Loucy (cell line): ENCODE measurements at regions not wholly inside any gene's neighbourhood (a gene's known extent, or its start where the extent isn't known, plus 50 kb on each side); places are given as distances from the start of the nearest gene placed in this dataset.

Source experiments
- H2AFZ ChIP-seq: fragments of 200-600 bp; sonication (generic); 2 replicates; pipeline ENCODE4 v1.6.0; 2016; ENCODE audit warnings: antibody characterized with exemption, mild to moderate bottlenecking, low read length, moderate library complexity
- H3F3A ChIP-seq: fragments of 200-600 bp; 2 replicates; pipeline ENCODE4 v1.6.0; 2016; ENCODE audit warnings: antibody characterized with exemption, low read depth, mild to moderate bottlenecking
- H3K27me3 ChIP-seq: fragments of 200-600 bp; sonication (generic); 2 replicates; pipeline ENCODE4 v1.6.1; 2014; ENCODE audit warnings: low read length, mild to moderate bottlenecking; ENCODE audit not compliant: insufficient read depth, poor library complexity, severe bottlenecking
- H3K36me3 ChIP-seq: fragments of 200-600 bp; sonication (generic); 2 replicates; pipeline ENCODE4 v1.6.1; 2016; ENCODE audit warnings: low read length; ENCODE audit not compliant: insufficient read depth
- H3K4me1 ChIP-seq: fragments of 200-600 bp; sonication (generic); 2 replicates; pipeline ENCODE4 v1.5.1; 2014; ENCODE audit warnings: low read length, mild to moderate bottlenecking; ENCODE audit not compliant: insufficient read depth, poor library complexity, severe bottlenecking
- H3K4me2 ChIP-seq: fragments of 200-600 bp; sonication (generic); 2 replicates; pipeline ENCODE4 v1.6.0; 2014; ENCODE audit warnings: antibody characterized with exemption, low read length, low read depth, mild to moderate bottlenecking; ENCODE audit not compliant: poor library complexity, severe bottlenecking
- H3K4me3 ChIP-seq: fragments of 200-600 bp; sonication (generic); 2 replicates; pipeline ENCODE4 v1.5.1; 2014; ENCODE audit warnings: low read length, mild to moderate bottlenecking, mixed read lengths; ENCODE audit not compliant: poor library complexity, severe bottlenecking
- H3K79me2 ChIP-seq: fragments of 200-600 bp; sonication (generic); 2 replicates; pipeline ENCODE4 v1.6.1; 2014; ENCODE audit warnings: low read length; ENCODE audit not compliant: insufficient read depth
- H3K9ac ChIP-seq: fragments of 200-600 bp; sonication (generic); 2 replicates; pipeline ENCODE4 v1.6.0; 2014; ENCODE audit warnings: mild to moderate bottlenecking, low read depth, low read length, moderate library complexity; ENCODE audit not compliant: poor library complexity, severe bottlenecking
- H3K9me2 ChIP-seq: fragments of 200-600 bp; sonication (generic); replicated peaks from 2 replicates; pipeline ENCODE4 v1.6.1; 2016; ENCODE audit warnings: low read depth, low read length, mixed read lengths
- H3K9me3 ChIP-seq: fragments of 200-600 bp; sonication (generic); 2 replicates; pipeline ENCODE4 v1.6.1; 2014; ENCODE audit warnings: mild to moderate bottlenecking, antibody characterized with exemption, low read length, low read depth; ENCODE audit not compliant: insufficient read depth
- H4K20me1 ChIP-seq: fragments of 200-600 bp; sonication (generic); 2 replicates; pipeline ENCODE4 v1.6.0; 2014; ENCODE audit warnings: antibody characterized with exemption, low read length, mild to moderate bottlenecking; ENCODE audit not compliant: insufficient read depth, poor library complexity, severe bottlenecking
- CTCF ChIP-seq: fragments of 200-600 bp; sonication (generic); conservative IDR thresholded peaks from 2 replicates; pipeline ENCODE4 v1.5.1; 2014; ENCODE audit warnings: mild to moderate bottlenecking, antibody characterized with exemption, low read length
- EZH2phosphoT487 ChIP-seq: fragments of 200-600 bp; IDR thresholded peaks from 2 replicates; pipeline ENCODE4 v1.6.1; 2018; ENCODE audit warnings: antibody characterized with exemption, mild to moderate bottlenecking, moderate library complexity, borderline replicate concordance

GRCh38 chr7:156051884-156052283 lies 239.6 kb upstream of the SHH start:
- no peaks in the 10 kb centered on the region for H4K20me1 ChIP-seq
- no peak overlapping the region for H3K4me3 ChIP-seq
- H3K36me3 ChIP-seq: no peaks in the 10 kb centered on the region
- H3K27me3 ChIP-seq: no peaks in the 10 kb centered on the region
- no peak for TF ChIP-seq CTCF
- TF ChIP-seq EZH2phosphoT487: no peak
- no peaks in the 10 kb centered on the region for H3F3A ChIP-seq
- no peaks in the 10 kb centered on the region for H3K4me1 ChIP-seq
- no peaks in the 10 kb centered on the region; the same call in 1 of the 2 replicates for H3K9me3 ChIP-seq
- no peaks in the 10 kb centered on the region for H3K9me2 ChIP-seq
- no peaks in the 10 kb centered on the region for H3K79me2 ChIP-seq
- H3K9ac ChIP-seq: no peak overlapping the region
- H2AFZ ChIP-seq: no peak overlapping the region
- H3K4me2 ChIP-seq: no peak overlapping the region

GRCh38 chr7:156050636-156051569 lies 238.6 kb upstream of the SHH start:
- Histone ChIP-seq H3K4me3 (no peak overlapping the region), H2AFZ (no peak overlapping the region), H3K27me3 (no peaks in the 10 kb centered on the region), H3K79me2 (no peaks in the 10 kb centered on the region), H3K36me3 (no peaks in the 10 kb centered on the region), H3K9me2 (no peaks in the 10 kb centered on the region), H3F3A (no peaks in the 10 kb centered on the region), H4K20me1 (no peaks in the 10 kb centered on the region), H3K9me3 (no peaks in the 10 kb centered on the region; the same call in 1 of the 2 replicates), H3K4me1 (no peaks in the 10 kb centered on the region), H3K9ac (no peak overlapping the region), H3K4me2 (no peak overlapping the region)
- no peak for TF ChIP-seq CTCF
- no peak for TF ChIP-seq EZH2phosphoT487

GRCh38 chr7:156049366-156049765 lies 237.1 kb upstream of the SHH start:
- H3K9ac ChIP-seq: no peak overlapping the region
- no peak for TF ChIP-seq CTCF
- H3K4me2 ChIP-seq: no peak overlapping the region
- H3K4me3 ChIP-seq: no peak overlapping the region
- H4K20me1 ChIP-seq: no peaks in the 10 kb centered on the region
- no peaks in the 10 kb centered on the region for H3F3A ChIP-seq
- no peaks in the 10 kb centered on the region for H3K79me2 ChIP-seq
- H3K36me3 ChIP-seq: no peaks in the 10 kb centered on the region
- H3K9me2 ChIP-seq: no peaks in the 10 kb centered on the region
- H3K4me1 ChIP-seq: no peaks in the 10 kb centered on the region
- no peaks in the 10 kb centered on the region for H3K27me3 ChIP-seq
- H2AFZ ChIP-seq: no peak overlapping the region
- H3K9me3 ChIP-seq: no peaks in the 10 kb centered on the region; the same call in 1 of the 2 replicates
